ENCODE measurements at regions not wholly inside any gene's neighbourhood (a gene's known extent, or its start where the extent isn't known, plus 50 kb on each side); places are given as distances from the start of the nearest gene placed in this dataset.

- Mint-ChIP-seq H3K4me3 (ENCODE audit: unreplicated experiment) (no peak overlapping the region), H3K27ac (ENCODE audit: unreplicated experiment) (no peak overlapping the region), H3K27me3 (ENCODE audit: low read depth) (peaks cover 6% of the 10 kb centered on the region), H3K36me3 (ENCODE audit: low read depth) (no peaks in the 10 kb centered on the region), H3K4me1 (ENCODE audit: low read depth) (no peaks in the 10 kb centered on the region), H3K9me3 (ENCODE audit: low read depth) (no peaks in the 10 kb centered on the region)
- no peak for DNase-seq (ENCODE audit: low spot score)
- TF ChIP-seq CTCF (IDR thresholded peaks at IDR 0.05) = no peak
Observed at GRCh38 chr2:6640621-6641015, 225.1 kb downstream of the CMPK2 start.

GRCh38 chr2:6641956-6642355 is 223.8 kb downstream of the CMPK2 start:
- Mint-ChIP-seq H3K4me3 (ENCODE audit: unreplicated experiment) (no peak overlapping the region), H3K9me3 (ENCODE audit: low read depth) (no peaks in the 10 kb centered on the region), H3K4me1 (ENCODE audit: low read depth) (no peaks in the 10 kb centered on the region), H3K27me3 (ENCODE audit: low read depth) (peaks cover 6% of the 10 kb centered on the region), H3K27ac (ENCODE audit: unreplicated experiment) (no peak overlapping the region), H3K36me3 (ENCODE audit: low read depth) (no peaks in the 10 kb centered on the region)
- TF ChIP-seq CTCF (IDR thresholded peaks at IDR 0.05) = no peak
- DNase-seq (ENCODE audit: low spot score) = no peak

- no peak for TF ChIP-seq CTCF (IDR thresholded peaks at IDR 0.05)
- no peak for DNase-seq (ENCODE audit: low spot score)
- no peaks in the 10 kb centered on the region for H3K36me3 Mint-ChIP-seq (ENCODE audit: low read depth)
- H3K27me3 Mint-ChIP-seq (ENCODE audit: low read depth) = peaks cover 4% of the 10 kb centered on the region
- no peak overlapping the region for H3K27ac Mint-ChIP-seq (ENCODE audit: unreplicated experiment)
- no peak overlapping the region for H3K4me3 Mint-ChIP-seq (ENCODE audit: unreplicated experiment)
- H3K4me1 Mint-ChIP-seq (ENCODE audit: low read depth) = no peaks in the 10 kb centered on the region
- H3K9me3 Mint-ChIP-seq (ENCODE audit: low read depth) = no peaks in the 10 kb centered on the region
Observed at GRCh38 chr2:6644261-6644660, 221.4 kb downstream of the CMPK2 start.

- Mint-ChIP-seq H3K4me1 (ENCODE audit: low read depth) (no peaks in the 10 kb centered on the region), H3K27ac (ENCODE audit: unreplicated experiment) (no peak overlapping the region), H3K9me3 (ENCODE audit: low read depth) (no peaks in the 10 kb centered on the region), H3K27me3 (ENCODE audit: low read depth) (peaks cover 4% of the 10 kb centered on the region), H3K36me3 (ENCODE audit: low read depth) (no peaks in the 10 kb centered on the region), H3K4me3 (ENCODE audit: unreplicated experiment) (no peak overlapping the region)
- no peak for TF ChIP-seq CTCF (IDR thresholded peaks at IDR 0.05)
- no peak for DNase-seq (ENCODE audit: low spot score)
Observed at GRCh38 chr2:6645004-6645403, 220.7 kb downstream of the CMPK2 start.

- no peaks in the 10 kb centered on the region for H3K4me1 Mint-ChIP-seq (ENCODE audit: low read depth)
- H3K9me3 Mint-ChIP-seq (ENCODE audit: low read depth) = no peaks in the 10 kb centered on the region
- no peak overlapping the region for H3K4me3 Mint-ChIP-seq (ENCODE audit: unreplicated experiment)
Observed at GRCh38 chr2:6645672-6646071, 220.0 kb downstream of the CMPK2 start.

More at GRCh38 chr2:6645672-6646071, 220.0 kb downstream of the CMPK2 start:
- H3K27me3 Mint-ChIP-seq (ENCODE audit: low read depth) = peaks cover 4% of the 10 kb centered on the region
- DNase-seq (ENCODE audit: low spot score) = no peak
- no peak overlapping the region for H3K27ac Mint-ChIP-seq (ENCODE audit: unreplicated experiment)
- no peaks in the 10 kb centered on the region for H3K36me3 Mint-ChIP-seq (ENCODE audit: low read depth)
- TF ChIP-seq CTCF (IDR thresholded peaks at IDR 0.05) = no peak

All from chondrocyte (in vitro differentiated cells).